ENCODE measurements at regions not wholly inside any gene's neighbourhood (a gene's known extent, or its start where the extent isn't known, plus 50 kb on each side); places are given as distances from the start of the nearest gene placed in this dataset.

- Histone ChIP-seq H3F3A (ENCODE audit: control insufficient read depth, insufficient read depth) (no peaks in the 10 kb centered on the region), H3K4me2 (ENCODE audit: low read length) (no peak overlapping the region), H3K9me2 (replicated peaks; ENCODE audit: control insufficient read depth, low read length) (no peaks in the 10 kb centered on the region), H3K27ac (ENCODE audit: low read depth, low read length) (no peak overlapping the region), H3K79me2 (ENCODE audit: control insufficient read depth, low read length) (no peaks in the 10 kb centered on the region), H3K36me3 (ENCODE audit: control insufficient read depth, low read length) (no peaks in the 10 kb centered on the region), H3K4me1 (ENCODE audit: control insufficient read depth, low read length) (no peaks in the 10 kb centered on the region), H3K9me3 (ENCODE audit: control insufficient read depth, insufficient read depth, low read length) (no peaks in the 10 kb centered on the region), H4K20me1 (ENCODE audit: control insufficient read depth, insufficient read depth, low read depth, low read length) (no peaks in the 10 kb centered on the region), H3K27me3 (ENCODE audit: control insufficient read depth, low read length) (no peaks in the 10 kb centered on the region), H3K4me3 (ENCODE audit: low read length) (no peak overlapping the region)
- TF ChIP-seq EZH2phosphoT487 (IDR thresholded peaks at IDR 0.05; ENCODE audit: borderline replicate concordance, low read length) (no peak), CTCF (IDR thresholded peaks at IDR 0.05; ENCODE audit: low read depth, low read length, poor library complexity, severe bottlenecking) (no peak)
Observed at GRCh38 chr4:81776794-81777193, 305.1 kb upstream of the RASGEF1B start.

GRCh38 chr4:81773557-81773956 lies 301.9 kb upstream of the RASGEF1B start:
- no peaks in the 10 kb centered on the region for H3K79me2 ChIP-seq (ENCODE audit: control insufficient read depth, low read length)
- TF ChIP-seq EZH2phosphoT487 (IDR thresholded peaks at IDR 0.05; ENCODE audit: borderline replicate concordance, low read length) (no peak), CTCF (IDR thresholded peaks at IDR 0.05; ENCODE audit: low read depth, low read length, poor library complexity, severe bottlenecking) (no peak)
- no peaks in the 10 kb centered on the region for H3K9me3 ChIP-seq (ENCODE audit: control insufficient read depth, insufficient read depth, low read length)
- no peak overlapping the region for H3K4me3 ChIP-seq (ENCODE audit: low read length)
- H3K27ac ChIP-seq (ENCODE audit: low read depth, low read length), result no peak overlapping the region
- H4K20me1 ChIP-seq (ENCODE audit: control insufficient read depth, insufficient read depth, low read depth, low read length), result no peaks in the 10 kb centered on the region
- H3K36me3 ChIP-seq (ENCODE audit: control insufficient read depth, low read length), result no peaks in the 10 kb centered on the region
- H3K4me1 ChIP-seq (ENCODE audit: control insufficient read depth, low read length), result no peaks in the 10 kb centered on the region
- H3K9me2 ChIP-seq (replicated peaks; ENCODE audit: control insufficient read depth, low read length), result no peaks in the 10 kb centered on the region
- H3F3A ChIP-seq (ENCODE audit: control insufficient read depth, insufficient read depth), result no peaks in the 10 kb centered on the region
- no peak overlapping the region for H3K4me2 ChIP-seq (ENCODE audit: low read length)
- H3K27me3 ChIP-seq (ENCODE audit: control insufficient read depth, low read length), result no peaks in the 10 kb centered on the region

- H3F3A ChIP-seq (ENCODE audit: control insufficient read depth, insufficient read depth), result no peaks in the 10 kb centered on the region
- H3K79me2 ChIP-seq (ENCODE audit: control insufficient read depth, low read length), result no peaks in the 10 kb centered on the region
- TF ChIP-seq EZH2phosphoT487 (IDR thresholded peaks at IDR 0.05; ENCODE audit: borderline replicate concordance, low read length), result no peak
- no peak for TF ChIP-seq CTCF (IDR thresholded peaks at IDR 0.05; ENCODE audit: low read depth, low read length, poor library complexity, severe bottlenecking)
- H3K4me3 ChIP-seq (ENCODE audit: low read length), result no peak overlapping the region
- no peaks in the 10 kb centered on the region for H3K27me3 ChIP-seq (ENCODE audit: control insufficient read depth, low read length)
- H3K9me2 ChIP-seq (replicated peaks; ENCODE audit: control insufficient read depth, low read length), result no peaks in the 10 kb centered on the region
- H3K36me3 ChIP-seq (ENCODE audit: control insufficient read depth, low read length), result no peaks in the 10 kb centered on the region
- no peaks in the 10 kb centered on the region for H4K20me1 ChIP-seq (ENCODE audit: control insufficient read depth, insufficient read depth, low read depth, low read length)
- no peaks in the 10 kb centered on the region for H3K9me3 ChIP-seq (ENCODE audit: control insufficient read depth, insufficient read depth, low read length)
- H3K4me1 ChIP-seq (ENCODE audit: control insufficient read depth, low read length), result no peaks in the 10 kb centered on the region
- no peak overlapping the region for H3K27ac ChIP-seq (ENCODE audit: low read depth, low read length)
- H3K4me2 ChIP-seq (ENCODE audit: low read length), result no peak overlapping the region
Observed at GRCh38 chr4:81771721-81772120, 300.0 kb upstream of the RASGEF1B start.

GRCh38 chr4:81769244-81769643 lies 297.5 kb upstream of the RASGEF1B start:
- no peak overlapping the region for H3K4me3 ChIP-seq (ENCODE audit: low read length)
- H3F3A ChIP-seq (ENCODE audit: control insufficient read depth, insufficient read depth), result no peaks in the 10 kb centered on the region
- H4K20me1 ChIP-seq (ENCODE audit: control insufficient read depth, insufficient read depth, low read depth, low read length), result no peaks in the 10 kb centered on the region
- H3K4me2 ChIP-seq (ENCODE audit: low read length), result no peak overlapping the region
- H3K4me1 ChIP-seq (ENCODE audit: control insufficient read depth, low read length), result no peaks in the 10 kb centered on the region
- H3K79me2 ChIP-seq (ENCODE audit: control insufficient read depth, low read length), result no peaks in the 10 kb centered on the region
- H3K36me3 ChIP-seq (ENCODE audit: control insufficient read depth, low read length), result no peaks in the 10 kb centered on the region
- H3K27ac ChIP-seq (ENCODE audit: low read depth, low read length), result no peak overlapping the region
- TF ChIP-seq CTCF (IDR thresholded peaks at IDR 0.05; ENCODE audit: low read depth, low read length, poor library complexity, severe bottlenecking) (no peak), EZH2phosphoT487 (IDR thresholded peaks at IDR 0.05; ENCODE audit: borderline replicate concordance, low read length) (no peak)
- no peaks in the 10 kb centered on the region for H3K9me3 ChIP-seq (ENCODE audit: control insufficient read depth, insufficient read depth, low read length)
- no peaks in the 10 kb centered on the region for H3K27me3 ChIP-seq (ENCODE audit: control insufficient read depth, low read length)
- H3K9me2 ChIP-seq (replicated peaks; ENCODE audit: control insufficient read depth, low read length), result no peaks in the 10 kb centered on the region

Data from DOHH2 (cell line).